ENCODE measurements at regions not wholly inside any gene's neighbourhood (a gene's known extent, or its start where the extent isn't known, plus 50 kb on each side); places are given as distances from the start of the nearest gene placed in this dataset.

GRCh38 chr6:33860706-33861474 is 57.1 kb upstream of the MLN start:
- Mint-ChIP-seq H3K4me3 (no peak overlapping the region), H3K36me3 (ENCODE audit: low read depth) (peaks cover 3% of the 10 kb centered on the region), H3K27ac (peak overlapping the region; percentile 80), H3K9me3 (peaks cover 6% of the 10 kb centered on the region), H3K27me3 (peaks cover 36% of the 10 kb centered on the region), H3K4me1 (peaks cover 73% of the 10 kb centered on the region)
- peak; percentile 71 for DNase-seq
- ChIA-PET POLR2A (interaction anchor here (0.8 to 3.8 kb wide), 7 partner anchors 15 to 73 kb away, joined by 3 to 34 read pairs (median 6); partner anchors contain the start of gene LEMD2), CTCF (interaction anchor here (0.8 to 3.2 kb wide), 12 partner anchors 11 to 290 kb away, joined by 3 to 18 read pairs (median 4); no protein-coding TSS in a partner anchor)

DNA sequence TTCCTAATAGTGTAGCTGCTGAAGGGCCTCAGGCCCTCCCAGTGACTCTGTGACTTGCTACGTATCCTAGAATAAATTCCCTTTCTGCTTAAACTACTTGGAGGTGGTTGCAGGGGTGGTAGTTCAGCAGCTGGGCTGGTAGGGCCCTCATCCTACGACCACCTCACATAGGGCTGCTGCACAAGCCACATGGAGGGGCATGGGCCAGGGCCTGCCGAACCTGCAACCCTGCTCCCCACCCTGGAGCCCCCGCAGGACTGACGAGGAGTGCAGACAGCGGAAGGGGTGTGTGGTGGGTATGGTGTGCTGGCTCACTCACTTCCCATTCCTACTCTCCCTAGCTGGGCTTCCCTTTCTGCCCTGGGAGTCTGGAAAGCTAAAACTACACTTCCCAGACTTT is 56.2 kb upstream of the MLN start:
- H3K4me3 Mint-ChIP-seq = no peak overlapping the region
- ChIA-PET CTCF (interaction anchor here (1.4 to 3.2 kb wide), 3 partner anchors 10 to 167 kb away, joined by 3 to 18 read pairs (median 5); no protein-coding TSS in a partner anchor), POLR2A (interaction anchor here (1.1 to 3.8 kb wide), 4 partner anchors 16 to 45 kb away, joined by 3 to 34 read pairs (median 8); no protein-coding TSS in a partner anchor)
- H3K36me3 Mint-ChIP-seq (ENCODE audit: low read depth) = peaks cover 1% of the 10 kb centered on the region
- peaks cover 34% of the 10 kb centered on the region for H3K27me3 Mint-ChIP-seq
- H3K4me1 Mint-ChIP-seq = peaks cover 79% of the 10 kb centered on the region
- H3K27ac Mint-ChIP-seq = peak overlapping the region; percentile 80
- peaks cover under 1% of the 10 kb centered on the region for H3K9me3 Mint-ChIP-seq
- DNase-seq = no peak

GRCh38 chr6:33858804-33859505 is 55.2 kb upstream of the MLN start:
- peaks cover 76% of the 10 kb centered on the region for H3K4me1 Mint-ChIP-seq

DNA sequence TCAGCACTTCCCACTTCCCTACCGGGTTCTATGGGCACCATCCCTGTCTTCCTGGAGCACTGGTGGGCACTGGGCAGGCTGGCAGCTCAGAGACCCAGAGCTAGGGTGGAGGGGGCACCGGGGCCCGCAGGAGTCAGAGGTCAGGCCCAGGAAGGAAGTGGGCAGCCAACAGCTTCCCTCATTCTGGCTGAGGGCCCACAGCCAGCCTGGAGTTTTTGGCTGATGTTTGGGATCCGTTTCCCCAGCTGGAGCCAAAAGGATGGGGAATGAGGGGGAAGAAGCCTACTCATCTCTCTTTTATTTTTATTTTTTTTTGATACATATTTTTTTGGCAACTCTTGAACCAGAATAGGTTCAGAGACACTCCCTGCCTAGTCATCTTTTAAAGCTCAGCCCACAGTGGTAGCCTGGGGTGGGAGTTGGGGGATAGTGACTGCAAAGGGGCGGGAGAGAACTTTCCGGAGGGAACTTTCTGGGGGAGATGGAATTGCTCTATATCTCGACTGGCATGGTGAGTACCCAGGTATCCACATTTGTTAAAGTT is 54.2 kb upstream of the MLN start:
- H3K27ac Mint-ChIP-seq = no peak overlapping the region

More at GRCh38 chr6:33858804-33859505, 55.2 kb upstream of the MLN start:
- no peak for DNase-seq
- ChIA-PET CTCF (interaction anchor here (0.6 to 3.2 kb wide), 4 partner anchors 10 to 168 kb away, joined by 3 to 18 read pairs (median 4); partner anchors contain the start of gene UQCC2), POLR2A (interaction anchor here (1.5 to 4.7 kb wide), 3 partner anchors 19 to 46 kb away, joined by 4 to 34 read pairs (median 20); no protein-coding TSS in a partner anchor)
- H3K27ac Mint-ChIP-seq = no peak overlapping the region
- H3K9me3 Mint-ChIP-seq = no peaks in the 10 kb centered on the region
- peaks cover 39% of the 10 kb centered on the region for H3K27me3 Mint-ChIP-seq
- no peaks in the 10 kb centered on the region for H3K36me3 Mint-ChIP-seq (ENCODE audit: low read depth)
- no peak overlapping the region for H3K4me3 Mint-ChIP-seq

DNA sequence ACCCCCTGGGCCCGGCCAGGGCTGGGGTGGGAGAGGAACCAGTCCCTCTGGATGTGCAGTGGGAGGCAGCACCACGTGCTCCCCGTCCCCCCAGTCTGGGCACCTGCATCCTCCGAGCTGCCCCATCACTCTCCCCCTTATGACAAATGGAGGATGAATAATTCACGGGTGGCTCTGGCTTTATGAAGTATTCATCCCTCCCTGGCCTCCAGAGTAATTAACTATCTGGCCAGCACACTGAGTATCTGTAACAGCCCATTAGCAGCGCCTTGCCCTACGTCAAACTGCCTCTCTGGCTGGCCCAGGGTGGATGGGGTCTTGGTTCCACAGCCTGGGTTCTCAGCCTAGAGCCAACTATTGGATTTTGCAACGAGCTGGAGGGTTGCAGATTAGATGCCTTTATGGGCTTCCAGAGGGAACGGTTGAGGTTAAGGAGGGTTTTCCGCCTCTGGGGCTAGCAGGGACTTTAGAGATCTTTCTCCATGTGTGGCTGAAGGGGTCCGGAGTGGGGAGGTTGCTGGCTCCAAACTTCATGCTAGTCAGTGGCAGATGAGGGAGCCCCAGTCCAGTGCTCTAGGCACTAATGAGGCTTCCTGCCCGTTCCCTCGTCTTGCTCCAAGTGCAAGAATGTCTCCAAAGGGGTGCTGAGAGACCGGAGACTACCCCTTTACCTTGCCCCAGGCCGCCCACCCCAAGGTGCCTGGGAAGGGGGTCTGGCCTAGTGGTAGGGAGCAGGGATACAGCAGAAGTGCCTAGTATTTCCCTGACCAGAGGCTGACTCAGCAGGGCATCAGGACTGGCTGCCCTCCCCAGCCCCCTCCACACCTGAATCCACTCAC is 53.5 kb upstream of the MLN start:
- CTCF ChIA-PET = interaction anchor here (1.3 to 2.6 kb wide), 4 partner anchors 17 to 198 kb away, joined by 3 to 16 read pairs (median 8); no protein-coding TSS in a partner anchor
- H3K4me3 Mint-ChIP-seq = no peak overlapping the region

More for the DNA sequence above, 54.2 kb upstream of the MLN start:
- CTCF ChIA-PET = interaction anchor here (1.0 to 1.9 kb wide), 2 partner anchors 9 to 47 kb away, joined by 3 to 6 read pairs; no protein-coding TSS in a partner anchor
- no peaks in the 10 kb centered on the region for H3K9me3 Mint-ChIP-seq
- H3K36me3 Mint-ChIP-seq (ENCODE audit: low read depth) = no peaks in the 10 kb centered on the region
- POLR2A ChIA-PET = interaction anchor here (1.0 to 4.7 kb wide), 7 partner anchors 9 to 70 kb away, joined by 3 to 22 read pairs (median 5); partner anchors contain the start of gene LEMD2
- no peak overlapping the region for H3K4me3 Mint-ChIP-seq
- H3K27me3 Mint-ChIP-seq = peaks cover 40% of the 10 kb centered on the region
- no peak for DNase-seq
- peaks cover 68% of the 10 kb centered on the region for H3K4me1 Mint-ChIP-seq

DNA sequence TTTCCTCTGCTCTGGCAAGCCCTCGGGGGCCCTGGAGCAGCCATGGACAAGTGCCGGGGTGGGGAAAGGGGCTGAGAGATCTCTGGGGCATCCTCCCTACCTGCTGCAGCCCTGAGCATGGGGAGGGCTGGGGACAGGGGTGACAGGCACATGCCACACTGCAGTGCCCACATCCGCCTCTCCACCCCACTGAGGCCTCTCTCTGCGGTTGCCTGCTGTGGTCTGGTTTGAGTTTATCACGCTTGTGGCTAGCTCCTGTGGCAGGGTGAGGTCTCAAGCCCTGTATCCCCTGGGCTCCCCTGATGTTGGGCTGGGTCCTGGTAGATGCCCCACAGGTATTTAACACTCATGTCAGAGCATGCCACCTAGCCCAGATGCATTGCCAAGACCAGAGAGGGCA is 52.9 kb upstream of the MLN start:
- Mint-ChIP-seq H3K4me1 (peaks cover 58% of the 10 kb centered on the region), H3K36me3 (ENCODE audit: low read depth) (no peaks in the 10 kb centered on the region), H3K9me3 (no peaks in the 10 kb centered on the region), H3K27me3 (peaks cover 46% of the 10 kb centered on the region), H3K4me3 (peak overlapping the region; percentile 10), H3K27ac (peak overlapping the region; percentile 47)
- POLR2A ChIA-PET = interaction anchor here (0.8 to 4.7 kb wide), 10 partner anchors 10 to 69 kb away, joined by 3 to 22 read pairs (median 6); partner anchors contain the start of gene LEMD2
- CTCF ChIA-PET = interaction anchor here (0.8 to 2.6 kb wide), 6 partner anchors 17 to 199 kb away, joined by 3 to 16 read pairs (median 4); no protein-coding TSS in a partner anchor
- DNase-seq = peak; percentile 93

More for the DNA sequence above, 53.5 kb upstream of the MLN start:
- Mint-ChIP-seq H3K27ac (no peak overlapping the region), H3K27me3 (peaks cover 43% of the 10 kb centered on the region), H3K36me3 (ENCODE audit: low read depth) (no peaks in the 10 kb centered on the region), H3K4me1 (peaks cover 65% of the 10 kb centered on the region), H3K9me3 (no peaks in the 10 kb centered on the region)
- DNase-seq = no peak
- POLR2A ChIA-PET = interaction anchor here (0.8 to 4.7 kb wide), 9 partner anchors 9 to 69 kb away, joined by 3 to 22 read pairs (median 5); partner anchors contain the start of gene LEMD2

GRCh38 chr6:33856031-33856590 is 52.3 kb upstream of the MLN start:
- Mint-ChIP-seq H3K9me3 (no peaks in the 10 kb centered on the region), H3K4me1 (peaks cover 53% of the 10 kb centered on the region), H3K4me3 (no peak overlapping the region), H3K27ac (no peak overlapping the region), H3K27me3 (peaks cover 51% of the 10 kb centered on the region), H3K36me3 (ENCODE audit: low read depth) (no peaks in the 10 kb centered on the region)
- POLR2A ChIA-PET = interaction anchor here (0.6 to 4.7 kb wide), 9 partner anchors 16 to 307 kb away, joined by 3 to 22 read pairs (median 5); partner anchors contain the start of gene LEMD2
- no peak for DNase-seq
- CTCF ChIA-PET = interaction anchor here (0.8 to 2.6 kb wide), 7 partner anchors 16 to 1003 kb away, joined by 3 to 16 read pairs (median 4); no protein-coding TSS in a partner anchor

DNA sequence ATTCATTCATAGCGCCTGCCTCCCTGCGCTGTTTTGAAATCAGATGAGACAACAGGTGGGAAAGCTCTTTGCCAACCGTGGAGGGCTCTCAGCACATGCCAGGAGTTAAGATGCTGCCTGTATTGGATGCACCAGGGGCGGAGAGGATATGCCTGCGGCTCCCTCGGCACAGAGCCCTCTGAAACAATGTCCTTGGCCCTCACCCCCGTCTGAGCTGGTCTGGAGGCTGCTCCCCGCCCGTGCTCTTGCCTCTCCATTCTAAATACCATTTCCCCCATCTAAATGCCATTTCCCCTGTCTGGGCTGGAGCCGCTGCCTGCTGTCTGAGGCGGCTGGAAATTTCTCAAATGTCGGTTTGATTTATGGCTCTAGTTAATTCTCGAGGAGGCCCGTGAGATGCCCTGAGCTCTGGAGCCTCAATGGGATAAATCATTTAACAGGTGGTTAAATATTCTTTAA is 50.8 kb upstream of the MLN start:
- Mint-ChIP-seq H3K9me3 (no peaks in the 10 kb centered on the region), H3K4me1 (peaks cover 38% of the 10 kb centered on the region), H3K27me3 (peaks cover 63% of the 10 kb centered on the region), H3K36me3 (ENCODE audit: low read depth) (no peaks in the 10 kb centered on the region), H3K27ac (no peak overlapping the region), H3K4me3 (no peak overlapping the region)
- ChIA-PET CTCF (interaction anchor here (1.1 to 1.3 kb wide), 2 partner anchors 172 to 173 kb away, joined by 3 read pairs; no protein-coding TSS in a partner anchor), POLR2A (interaction anchor here (0.9 to 4.7 kb wide), 3 partner anchors 50 to 73 kb away, joined by 3 to 22 read pairs (median 21); partner anchors contain the start of gene LEMD2)
- no peak for DNase-seq

DNA sequence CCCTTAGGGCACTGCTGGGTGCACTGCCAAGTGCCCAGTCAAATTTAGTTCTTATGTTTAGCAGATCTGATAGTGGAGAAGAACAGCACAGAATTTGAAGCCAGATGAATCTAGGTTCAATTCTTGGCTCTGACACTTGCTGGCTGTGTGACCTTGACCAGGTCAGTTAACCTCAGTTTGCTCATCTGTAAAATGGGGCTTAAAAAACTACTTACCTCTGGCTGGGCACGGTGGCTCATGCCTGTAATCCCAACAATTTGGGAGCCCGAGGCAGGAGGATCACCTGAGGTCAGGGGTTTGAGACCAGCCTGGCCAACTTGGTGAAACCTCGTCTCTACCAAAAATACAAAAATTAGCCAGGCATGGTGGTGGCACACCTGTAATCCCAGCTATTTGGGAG is 49.9 kb upstream of the MLN start:
- Mint-ChIP-seq H3K27me3 (peaks cover 64% of the 10 kb centered on the region), H3K27ac (no peak overlapping the region), H3K9me3 (no peaks in the 10 kb centered on the region), H3K4me3 (no peak overlapping the region), H3K36me3 (ENCODE audit: low read depth) (no peaks in the 10 kb centered on the region), H3K4me1 (peaks cover 33% of the 10 kb centered on the region)
- ChIA-PET POLR2A (interaction anchor here (4.7 kb wide), 1 partner anchor 66 kb away, joined by 22 read pairs; the partner anchor contains the start of gene LEMD2), CTCF (interaction anchor here (1.1 to 1.3 kb wide), 2 partner anchors 173 to 174 kb away, joined by 3 read pairs; no protein-coding TSS in a partner anchor)
- DNase-seq = no peak
